ENCODE measurements at regions not wholly inside any gene's neighbourhood (a gene's known extent, or its start where the extent isn't known, plus 50 kb on each side); places are given as distances from the start of the nearest gene placed in this dataset.

- TF ChIP-seq POLR2A (IDR thresholded peaks at IDR 0.05) (no peak), CTCF (IDR thresholded peaks at IDR 0.05) (no peak)
- Histone ChIP-seq H3K27me3 (no peaks in the 10 kb centered on the region), H3K9me3 (no peaks in the 10 kb centered on the region), H3K27ac (no peak overlapping the region), H3K36me3 (no peaks in the 10 kb centered on the region), H3K4me3 (no peak overlapping the region), H3K4me1 (no peaks in the 10 kb centered on the region)
- DNase-seq = no peak
Measured at GRCh38 chr17:15048933-15049794, 216.0 kb downstream of the PMP22 start.

- H3K36me3 ChIP-seq = no peaks in the 10 kb centered on the region
- TF ChIP-seq CTCF (IDR thresholded peaks at IDR 0.05) (no peak), POLR2A (IDR thresholded peaks at IDR 0.05) (no peak)
- no peak overlapping the region for H3K27ac ChIP-seq
- no peaks in the 10 kb centered on the region for H3K9me3 ChIP-seq
- DNase-seq = no peak
- no peaks in the 10 kb centered on the region for H3K27me3 ChIP-seq
- no peak overlapping the region for H3K4me3 ChIP-seq
- no peaks in the 10 kb centered on the region for H3K4me1 ChIP-seq
Measured at GRCh38 chr17:15048381-15048780, 216.7 kb downstream of the PMP22 start.

- Histone ChIP-seq H3K4me3 (no peak overlapping the region), H3K4me1 (no peaks in the 10 kb centered on the region), H3K27ac (no peak overlapping the region), H3K9me3 (no peaks in the 10 kb centered on the region), H3K36me3 (no peaks in the 10 kb centered on the region), H3K27me3 (no peaks in the 10 kb centered on the region)
- no peak for TF ChIP-seq POLR2A (IDR thresholded peaks at IDR 0.05)
- no peak for TF ChIP-seq CTCF (IDR thresholded peaks at IDR 0.05)
- DNase-seq = no peak
Measured at GRCh38 chr17:15042311-15042710, 222.8 kb downstream of the PMP22 start.

DNA sequence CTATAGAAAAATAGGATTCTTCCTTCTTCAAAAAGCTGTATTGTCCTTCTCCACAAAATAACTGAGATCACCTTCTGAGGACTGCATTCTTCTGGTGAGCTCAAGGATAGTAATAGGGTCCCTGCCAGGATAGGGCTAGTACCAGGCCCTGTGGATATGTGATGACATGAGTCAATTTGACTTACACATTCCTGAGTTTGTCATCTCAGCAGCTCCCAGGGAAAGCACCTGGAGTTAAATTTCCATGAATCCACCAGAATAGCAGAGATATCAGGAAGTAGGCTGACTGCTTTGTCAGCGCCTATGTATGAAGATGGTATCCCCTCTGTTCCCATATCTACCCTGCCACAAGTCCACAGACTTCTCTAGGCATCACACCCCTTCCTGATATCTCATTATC is 225.8 kb downstream of the PMP22 start:
- Histone ChIP-seq H3K4me3 (no peak overlapping the region), H3K9me3 (no peaks in the 10 kb centered on the region), H3K27me3 (no peaks in the 10 kb centered on the region), H3K36me3 (no peaks in the 10 kb centered on the region), H3K4me1 (no peaks in the 10 kb centered on the region), H3K27ac (no peak overlapping the region)
- no peak for DNase-seq
- TF ChIP-seq CTCF (IDR thresholded peaks at IDR 0.05) = no peak
- TF ChIP-seq POLR2A (IDR thresholded peaks at IDR 0.05) = no peak

DNA sequence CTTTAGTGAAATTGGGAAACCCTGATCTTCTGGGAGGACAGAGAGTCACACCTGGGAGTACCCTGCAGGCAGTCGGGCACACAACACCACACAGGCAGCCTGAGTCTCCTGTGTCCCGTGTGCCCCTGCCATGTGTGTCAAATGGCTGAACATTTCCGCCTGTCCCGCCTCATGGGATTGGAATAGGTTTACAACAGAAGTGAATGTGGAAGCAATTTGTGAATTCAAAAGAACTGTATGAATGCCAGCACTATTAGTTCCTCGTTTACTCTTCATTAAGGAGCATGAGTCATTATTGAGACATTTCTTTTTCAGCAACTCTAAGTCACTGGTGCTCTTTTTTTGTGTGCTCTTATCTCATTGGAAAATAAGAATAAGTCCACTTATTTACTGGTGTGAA is 226.5 kb downstream of the PMP22 start:
- H3K27ac ChIP-seq = no peak overlapping the region
- no peak overlapping the region for H3K4me3 ChIP-seq
- no peak for DNase-seq
- H3K9me3 ChIP-seq = no peaks in the 10 kb centered on the region
- H3K27me3 ChIP-seq = no peaks in the 10 kb centered on the region
- H3K36me3 ChIP-seq = no peaks in the 10 kb centered on the region
- TF ChIP-seq POLR2A (IDR thresholded peaks at IDR 0.05) (no peak), CTCF (IDR thresholded peaks at IDR 0.05) (no peak)
- H3K4me1 ChIP-seq = no peaks in the 10 kb centered on the region

Data from Peyer's patch (tissue), 4 donors.